ENCODE measurements at regions not wholly inside any gene's neighbourhood (a gene's known extent, or its start where the extent isn't known, plus 50 kb on each side); places are given as distances from the start of the nearest gene placed in this dataset.

DNA sequence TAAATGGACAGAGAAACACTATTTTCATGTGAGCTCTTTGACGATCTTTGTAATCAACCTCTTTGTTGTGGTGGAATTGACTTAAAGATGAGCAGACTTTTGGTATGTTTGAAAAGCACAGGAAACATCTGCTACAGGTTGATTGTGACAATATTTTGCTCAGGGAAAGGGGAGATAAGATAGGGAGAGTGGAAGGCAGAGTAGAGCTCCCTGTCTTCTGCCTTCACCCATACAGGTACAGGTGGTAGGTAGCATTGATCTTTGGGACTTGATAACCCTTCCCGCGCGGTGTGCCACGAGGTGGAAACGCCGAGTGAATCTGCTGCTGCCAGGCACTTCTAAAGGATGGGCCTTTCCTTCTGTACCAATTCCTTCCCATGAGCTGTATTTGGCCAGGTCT, 183.6 kb downstream of the UTRN start:
- no peaks in the 10 kb centered on the region for H4K20me1 ChIP-seq (ENCODE audit: insufficient read depth, low read length)
- H3K79me2 ChIP-seq (ENCODE audit: insufficient read depth, low read length): no peaks in the 10 kb centered on the region
- no peak overlapping the region for H2AFZ ChIP-seq (ENCODE audit: low read length)
- BruUV-seq (replicated peaks): no TSS peak
- CTCF ChIA-PET (ENCODE audit: low intra/inter-chr PET ratio, low total read pairs): no interaction called here
- H3K27me3 ChIP-seq (ENCODE audit: control insufficient read depth in 1 of 2, insufficient read depth in 2 of 2, low read length in 2 of 2): no peaks in the 10 kb centered on the region
- intact Hi-C loops (cut with micrococcal nuclease; ENCODE audit: unreplicated experiment): no loop called here
- TF ChIP-seq, protein P1, sequence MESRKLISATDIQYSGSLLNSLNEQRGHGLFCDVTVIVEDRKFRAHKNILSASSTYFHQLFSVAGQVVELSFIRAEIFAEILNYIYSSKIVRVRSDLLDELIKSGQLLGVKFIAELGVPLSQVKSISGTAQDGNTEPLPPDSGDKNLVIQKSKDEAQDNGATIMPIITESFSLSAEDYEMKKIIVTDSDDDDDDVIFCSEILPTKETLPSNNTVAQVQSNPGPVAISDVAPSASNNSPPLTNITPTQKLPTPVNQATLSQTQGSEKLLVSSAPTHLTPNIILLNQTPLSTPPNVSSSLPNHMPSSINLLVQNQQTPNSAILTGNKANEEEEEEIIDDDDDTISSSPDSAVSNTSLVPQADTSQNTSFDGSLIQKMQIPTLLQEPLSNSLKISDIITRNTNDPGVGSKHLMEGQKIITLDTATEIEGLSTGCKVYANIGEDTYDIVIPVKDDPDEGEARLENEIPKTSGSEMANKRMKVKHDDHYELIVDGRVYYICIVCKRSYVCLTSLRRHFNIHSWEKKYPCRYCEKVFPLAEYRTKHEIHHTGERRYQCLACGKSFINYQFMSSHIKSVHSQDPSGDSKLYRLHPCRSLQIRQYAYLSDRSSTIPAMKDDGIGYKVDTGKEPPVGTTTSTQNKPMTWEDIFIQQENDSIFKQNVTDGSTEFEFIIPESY (CRISPR knock-in tag; IDR thresholded peaks at IDR 0.05): no peak
- TF ChIP-seq, protein P2, sequence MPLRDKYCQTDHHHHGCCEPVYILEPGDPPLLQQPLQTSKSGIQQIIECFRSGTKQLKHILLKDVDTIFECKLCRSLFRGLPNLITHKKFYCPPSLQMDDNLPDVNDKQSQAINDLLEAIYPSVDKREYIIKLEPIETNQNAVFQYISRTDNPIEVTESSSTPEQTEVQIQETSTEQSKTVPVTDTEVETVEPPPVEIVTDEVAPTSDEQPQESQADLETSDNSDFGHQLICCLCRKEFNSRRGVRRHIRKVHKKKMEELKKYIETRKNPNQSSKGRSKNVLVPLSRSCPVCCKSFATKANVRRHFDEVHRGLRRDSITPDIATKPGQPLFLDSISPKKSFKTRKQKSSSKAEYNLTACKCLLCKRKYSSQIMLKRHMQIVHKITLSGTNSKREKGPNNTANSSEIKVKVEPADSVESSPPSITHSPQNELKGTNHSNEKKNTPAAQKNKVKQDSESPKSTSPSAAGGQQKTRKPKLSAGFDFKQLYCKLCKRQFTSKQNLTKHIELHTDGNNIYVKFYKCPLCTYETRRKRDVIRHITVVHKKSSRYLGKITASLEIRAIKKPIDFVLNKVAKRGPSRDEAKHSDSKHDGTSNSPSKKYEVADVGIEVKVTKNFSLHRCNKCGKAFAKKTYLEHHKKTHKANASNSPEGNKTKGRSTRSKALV (CRISPR knock-in tag; IDR thresholded peaks at IDR 0.05): no peak
- no peak for TF ChIP-seq KLF9 (CRISPR knock-in tag; IDR thresholded peaks at IDR 0.05; ENCODE audit: low read depth)
- TF ChIP-seq SUZ12 (IDR thresholded peaks at IDR 0.05; ENCODE audit: low read depth, low read length): no peak
- TF ChIP-seq, protein P3, sequence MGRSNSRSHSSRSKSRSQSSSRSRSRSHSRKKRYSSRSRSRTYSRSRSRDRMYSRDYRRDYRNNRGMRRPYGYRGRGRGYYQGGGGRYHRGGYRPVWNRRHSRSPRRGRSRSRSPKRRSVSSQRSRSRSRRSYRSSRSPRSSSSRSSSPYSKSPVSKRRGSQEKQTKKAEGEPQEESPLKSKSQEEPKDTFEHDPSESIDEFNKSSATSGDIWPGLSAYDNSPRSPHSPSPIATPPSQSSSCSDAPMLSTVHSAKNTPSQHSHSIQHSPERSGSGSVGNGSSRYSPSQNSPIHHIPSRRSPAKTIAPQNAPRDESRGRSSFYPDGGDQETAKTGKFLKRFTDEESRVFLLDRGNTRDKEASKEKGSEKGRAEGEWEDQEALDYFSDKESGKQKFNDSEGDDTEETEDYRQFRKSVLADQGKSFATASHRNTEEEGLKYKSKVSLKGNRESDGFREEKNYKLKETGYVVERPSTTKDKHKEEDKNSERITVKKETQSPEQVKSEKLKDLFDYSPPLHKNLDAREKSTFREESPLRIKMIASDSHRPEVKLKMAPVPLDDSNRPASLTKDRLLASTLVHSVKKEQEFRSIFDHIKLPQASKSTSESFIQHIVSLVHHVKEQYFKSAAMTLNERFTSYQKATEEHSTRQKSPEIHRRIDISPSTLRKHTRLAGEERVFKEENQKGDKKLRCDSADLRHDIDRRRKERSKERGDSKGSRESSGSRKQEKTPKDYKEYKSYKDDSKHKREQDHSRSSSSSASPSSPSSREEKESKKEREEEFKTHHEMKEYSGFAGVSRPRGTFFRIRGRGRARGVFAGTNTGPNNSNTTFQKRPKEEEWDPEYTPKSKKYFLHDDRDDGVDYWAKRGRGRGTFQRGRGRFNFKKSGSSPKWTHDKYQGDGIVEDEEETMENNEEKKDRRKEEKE (IDR thresholded peaks at IDR 0.05): no peak
- TF ChIP-seq RORA (CRISPR knock-in tag; IDR thresholded peaks at IDR 0.05): no peak
- no peak for TF ChIP-seq SYNCRIP (IDR thresholded peaks at IDR 0.05; ENCODE audit: insufficient read depth, low read depth, low read length)
- no peak for TF ChIP-seq ZNF547 (CRISPR knock-in tag; IDR thresholded peaks at IDR 0.05)
- no peak for TF ChIP-seq SALL1 (CRISPR knock-in tag; IDR thresholded peaks at IDR 0.05)
- no peak for TF ChIP-seq PPARG (CRISPR knock-in tag; conservative IDR thresholded peaks at IDR 0.05)
- TF ChIP-seq SNAI1 (CRISPR knock-in tag; IDR thresholded peaks at IDR 0.05; ENCODE audit: borderline replicate concordance): no peak
- TF ChIP-seq ZNF841 (CRISPR knock-in tag; IDR thresholded peaks at IDR 0.05; ENCODE audit: borderline replicate concordance): no peak
- no peak for TF ChIP-seq MLLT10 (CRISPR knock-in tag; IDR thresholded peaks at IDR 0.05)
- TF ChIP-seq CHCHD3 (CRISPR knock-in tag; IDR thresholded peaks at IDR 0.05): no peak
- no peak for TF ChIP-seq ZZZ3 (CRISPR knock-in tag; IDR thresholded peaks at IDR 0.05; ENCODE audit: borderline replicate concordance)
- TF ChIP-seq GPN1 (CRISPR knock-in tag; IDR thresholded peaks at IDR 0.05; ENCODE audit: borderline replicate concordance): no peak
- no peak for TF ChIP-seq REPIN1 (CRISPR knock-in tag; IDR thresholded peaks at IDR 0.05; ENCODE audit: borderline replicate concordance, low read depth)
- TF ChIP-seq THYN1 (CRISPR knock-in tag; IDR thresholded peaks at IDR 0.05; ENCODE audit: borderline replicate concordance, low read depth): no peak
- no peak for TF ChIP-seq ZFP36L2 (CRISPR knock-in tag; IDR thresholded peaks at IDR 0.05)
- no peaks in the 10 kb centered on the region for H3K4me1 ChIP-seq (ENCODE audit: insufficient read depth, low read length)
- FAIRE-seq: no peak
- no peaks in the 10 kb centered on the region for H3K9me3 ChIP-seq (ENCODE audit: low read length)
- in situ Hi-C loops (cut with HindIII; ENCODE audit: extremely low pct_ligation_motif_present, low pct_unique_long_range_greater_than_20kb): no loop called here
- no peak overlapping the region for H3K4me2 ChIP-seq (ENCODE audit: low read depth, low read length)
- no peak overlapping the region for H3K4me3 ChIP-seq (replicated peaks in 1 of 3; ENCODE audit: insufficient read depth in 1 of 3, low read depth in 2 of 3, low read length in 3 of 3)
- 97% methylated on average over 7 of the region's 7 CpGs for WGBS (ENCODE audit: low lambda C conversion rate)
- H3K36me3 ChIP-seq (replicated peaks in 1 of 2; ENCODE audit: control insufficient read depth in 1 of 2, insufficient read depth in 2 of 2, low read length in 2 of 2): peaks cover 32 to 80% of the 10 kb centered on the region in 2 experiments
- ATAC-seq: 0 out of 3 replicates have a peak, but pooled peaks have one; percentile 23
- POLR2A ChIA-PET: no interaction called here
- no peak overlapping the region for H3K9ac ChIP-seq (ENCODE audit: insufficient read depth, low read depth, low read length)
- DNase-seq (ENCODE audit: low spot score): no peak
- H3K27ac ChIP-seq (ENCODE audit: extremely low read length, insufficient read depth, low read length): no peak overlapping the region

Data from HepG2 (cell line).